HG03159 (cell line): ENCODE measurements at regions not wholly inside any gene's neighbourhood (a gene's known extent, or its start where the extent isn't known, plus 50 kb on each side); places are given as distances from the start of the nearest gene placed in this dataset.
"Not testable (repeated sequence)": the region's sequence is repeated elsewhere in the genome, so short reads cannot be mapped to it uniquely, and the experiment has no call there.

Experiments used
- ATAC-seq: cut with Tn5 transposase; IDR thresholded peaks from one replicate; pipeline ENCODE4 v1.9.1; 2021; ENCODE audit warnings: mild to moderate bottlenecking, moderate library complexity; ENCODE audit not compliant: unreplicated experiment

DNA sequence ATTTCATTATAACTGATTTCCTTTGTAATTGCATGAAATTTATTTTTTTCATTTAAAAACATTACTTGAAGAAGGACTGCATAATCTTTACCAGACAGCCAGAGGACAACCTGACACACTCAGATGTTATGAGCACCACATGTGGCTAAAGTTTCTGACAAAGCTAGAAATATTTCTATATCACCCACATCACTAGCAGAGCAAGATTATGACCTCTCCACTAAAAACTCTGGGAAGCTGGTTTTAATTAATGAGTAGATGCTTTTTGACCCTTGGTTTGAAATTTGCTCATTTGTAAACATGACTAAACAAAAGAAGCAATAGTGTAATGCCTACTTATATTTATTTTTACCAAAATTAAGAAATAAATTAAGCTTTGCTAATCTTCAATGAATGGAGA, 661.5 kb upstream of the EPHA5 start:
- no peak for ATAC-seq

DNA sequence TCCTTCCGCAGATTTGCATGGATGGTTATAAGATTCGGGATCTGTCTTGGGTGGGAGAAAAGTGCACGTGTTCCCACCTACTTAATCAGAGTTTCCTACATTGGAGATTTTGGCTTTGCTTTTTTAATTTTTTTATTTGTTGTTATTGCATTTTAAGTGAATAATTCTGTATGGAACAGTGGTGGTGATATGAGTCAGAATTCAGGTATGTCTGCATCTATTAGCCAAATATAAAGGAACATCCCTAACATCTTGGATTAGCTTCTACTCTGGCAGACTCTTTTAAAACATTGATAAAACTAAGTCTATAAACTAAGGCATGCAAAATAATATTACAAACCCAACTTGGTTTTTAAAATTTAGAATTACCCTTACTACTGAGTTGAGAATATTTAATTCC, 659.8 kb upstream of the EPHA5 start:
- no peak for ATAC-seq

DNA sequence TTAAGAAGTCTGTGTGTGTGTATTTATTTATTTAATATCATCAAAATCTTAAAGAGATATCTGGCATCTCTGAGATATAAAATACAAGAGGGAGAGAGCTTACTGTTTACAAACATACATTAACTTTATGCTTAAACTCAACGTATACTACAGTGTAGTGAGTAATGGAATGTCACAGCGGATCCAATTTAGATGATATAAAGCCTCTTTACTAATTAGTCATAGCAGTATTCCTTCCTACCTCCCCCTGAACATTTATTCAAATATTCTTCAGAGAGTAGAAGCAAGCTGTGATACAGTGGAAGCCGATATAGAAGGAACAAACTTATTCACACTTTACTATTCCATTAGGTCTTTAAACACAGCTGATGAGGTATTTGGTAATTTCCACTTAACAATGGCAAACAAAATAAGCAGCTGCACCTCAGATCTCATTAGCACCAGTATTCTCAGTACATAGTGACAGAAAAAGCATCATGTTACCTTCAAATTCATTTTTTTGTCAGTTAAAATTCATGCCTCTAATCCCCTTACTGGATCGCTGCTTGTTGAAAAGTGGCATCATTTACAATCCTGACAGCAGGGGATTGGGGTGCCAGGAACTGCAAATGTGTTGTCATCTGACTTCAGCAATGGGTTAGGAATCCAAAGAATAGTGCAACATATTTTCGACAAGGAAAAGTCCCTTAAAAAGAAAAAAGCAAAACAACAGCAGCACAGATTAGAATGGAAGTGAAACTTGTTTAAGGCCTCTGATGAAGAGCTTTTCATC, 658.7 kb upstream of the EPHA5 start:
- no peak for ATAC-seq

DNA sequence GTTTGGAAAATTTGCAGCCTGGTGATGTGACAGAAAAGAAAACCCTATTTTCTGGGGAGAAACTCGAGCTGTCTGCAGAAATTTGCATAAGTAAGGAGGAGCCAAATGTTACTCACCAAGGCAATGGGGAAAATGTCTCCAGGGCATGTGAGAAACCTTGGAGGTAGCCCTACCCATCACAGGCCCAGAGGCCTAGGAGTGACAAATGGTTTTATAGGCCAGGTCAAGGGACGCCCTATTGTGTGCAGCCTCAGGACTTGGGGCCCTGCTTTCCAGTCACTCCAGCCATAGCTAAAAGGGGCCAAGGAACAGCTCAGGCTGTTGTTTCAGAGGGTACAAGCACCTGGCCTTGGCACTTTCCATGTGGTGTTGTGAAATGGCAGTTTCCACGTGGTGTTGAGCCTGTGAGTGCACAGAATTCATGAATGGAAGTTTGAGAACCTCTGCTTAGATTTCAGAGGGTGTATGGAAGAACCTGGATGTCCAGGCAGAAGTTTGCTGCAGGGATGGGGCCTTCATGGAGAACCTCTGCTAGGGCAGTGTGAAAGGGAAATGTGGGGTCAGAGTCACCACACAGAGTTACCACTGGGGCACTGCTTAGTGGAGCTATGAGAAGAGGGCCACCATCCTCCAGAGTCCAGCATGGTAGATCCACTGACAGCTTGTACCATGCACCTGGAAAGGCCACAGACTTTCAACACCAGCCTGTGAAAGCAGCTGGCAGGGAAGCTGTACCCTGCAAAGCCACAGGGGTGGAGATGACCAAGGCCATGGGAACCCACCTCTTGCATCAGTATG, 637.6 kb upstream of the EPHA5 start:
- ATAC-seq: no peak

DNA sequence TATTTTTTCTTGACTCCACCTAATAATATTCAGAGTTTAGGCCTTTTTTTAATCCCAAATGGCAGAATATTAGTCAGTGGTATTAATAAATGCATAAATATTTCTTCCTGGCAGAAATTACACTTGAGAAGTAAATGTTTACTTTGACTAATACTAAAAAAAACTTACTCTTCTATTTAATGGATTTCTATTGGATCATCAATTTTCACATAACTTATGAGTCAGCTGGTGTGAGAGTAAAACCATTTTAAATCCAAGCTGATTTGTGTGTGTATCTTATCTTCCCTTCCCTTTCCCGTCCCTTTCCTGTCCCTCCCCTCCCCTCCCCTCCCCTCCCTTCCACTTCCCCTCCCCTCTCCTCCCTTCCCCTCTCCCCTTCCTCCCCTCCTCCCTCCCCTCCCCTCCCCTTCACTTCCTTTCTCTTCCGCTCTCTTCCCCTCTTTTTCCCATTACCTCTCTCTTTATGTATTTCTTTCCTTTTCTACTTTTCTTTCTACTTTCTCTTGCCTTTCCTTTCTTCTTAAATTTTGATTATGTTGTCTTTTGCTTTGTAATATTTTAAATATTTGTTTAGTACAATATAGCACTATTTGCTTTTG, 630.1 kb upstream of the EPHA5 start:
- ATAC-seq: no peak

DNA sequence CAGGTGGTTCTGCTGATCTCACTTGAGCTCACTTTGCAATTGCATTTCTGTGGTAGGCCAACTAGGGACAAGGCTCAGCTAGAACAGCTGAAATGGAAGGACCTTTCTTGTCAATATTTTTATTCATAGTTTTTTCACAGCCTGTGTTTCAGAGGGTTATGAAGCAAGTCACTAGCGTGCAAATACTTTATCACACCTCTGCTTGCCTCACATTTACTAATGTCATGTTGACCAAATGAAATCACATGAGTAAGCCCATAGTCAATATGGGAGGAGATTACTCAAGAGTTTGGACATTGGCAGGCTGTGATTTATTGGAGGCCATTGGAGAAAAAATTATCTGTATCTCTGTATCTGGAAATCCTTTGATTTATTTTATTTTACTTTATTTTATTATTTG, 628.3 kb upstream of the EPHA5 start:
- no peak for ATAC-seq

DNA sequence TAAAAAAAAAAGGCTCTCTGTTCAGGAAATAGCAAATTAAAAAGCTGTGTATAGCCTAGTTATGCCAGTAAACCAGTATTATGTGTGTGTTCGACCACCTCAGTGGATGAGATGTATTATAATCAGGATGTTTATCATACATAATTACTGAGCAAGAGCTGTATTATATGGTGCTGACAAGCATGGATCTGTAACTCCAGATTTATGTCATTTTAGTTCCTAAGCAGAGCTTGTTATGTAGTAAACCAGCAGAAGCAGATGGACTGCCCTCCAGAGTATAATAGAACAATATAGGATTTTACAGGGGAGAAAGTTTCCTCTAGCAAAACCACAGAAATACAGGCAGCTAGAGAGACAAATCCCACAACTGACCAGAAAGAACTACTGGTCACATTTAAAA, 627.4 kb upstream of the EPHA5 start:
- ATAC-seq: no peak

DNA sequence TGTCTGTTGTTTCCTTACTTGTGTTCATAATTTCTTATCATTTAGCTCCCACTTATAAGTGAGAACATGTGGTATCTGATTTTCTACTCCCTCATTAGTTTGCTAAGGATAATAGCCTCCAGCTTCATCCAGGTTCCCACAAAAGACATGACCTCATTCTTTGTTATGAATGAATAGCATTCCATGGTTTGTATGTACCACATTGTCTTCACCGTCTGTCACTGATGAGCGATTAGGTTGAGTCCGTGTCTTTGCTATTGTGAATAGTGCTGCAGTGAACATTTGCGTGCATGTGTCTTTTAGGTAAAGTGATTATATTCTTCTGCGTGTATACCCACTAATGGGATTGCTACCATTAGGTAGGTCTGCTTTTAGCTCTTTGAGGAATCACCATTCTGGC, 624.3 kb upstream of the EPHA5 start:
- no peak for ATAC-seq

DNA sequence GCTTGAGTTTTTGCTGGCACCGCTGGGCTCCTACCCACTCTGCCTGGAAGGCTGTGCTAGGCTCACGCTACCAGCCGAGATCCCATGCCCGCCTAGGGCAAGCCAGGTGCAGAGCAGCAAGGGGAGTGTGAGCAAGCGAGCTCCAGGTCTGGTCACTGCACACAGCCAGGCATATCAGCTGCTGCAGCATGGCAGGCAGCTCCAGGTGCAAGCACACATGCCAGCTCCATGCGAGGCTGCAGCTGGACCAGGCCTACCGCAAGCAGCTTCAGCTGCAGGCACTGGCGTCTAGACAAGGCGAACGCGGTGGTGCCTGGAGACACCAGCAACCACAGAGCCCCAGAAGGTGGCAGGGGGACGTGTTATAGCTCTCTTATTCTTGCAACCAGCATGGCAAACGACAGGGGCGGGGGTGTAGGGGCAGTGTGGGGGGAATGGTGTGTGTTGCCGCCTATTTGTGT, 614.7 kb upstream of the EPHA5 start:
- ATAC-seq: no peak

DNA sequence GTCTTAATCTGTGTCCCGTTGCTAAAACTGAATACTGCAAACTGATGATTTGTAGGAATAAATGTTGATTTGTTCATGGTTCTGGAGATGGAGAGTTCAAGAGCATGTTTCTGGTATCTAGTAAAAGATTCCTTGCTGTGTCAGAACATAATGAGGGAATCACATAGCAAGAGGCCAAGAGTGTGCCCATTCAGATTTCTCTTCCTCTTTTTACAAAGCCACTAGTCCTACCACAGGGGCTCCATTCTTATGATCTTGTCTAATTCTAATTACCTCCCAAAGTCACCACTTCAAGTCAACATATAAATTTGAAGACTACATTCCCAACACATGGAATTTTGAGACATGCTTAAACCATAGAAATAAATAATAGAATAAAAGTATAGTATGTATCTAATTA, 608.8 kb upstream of the EPHA5 start:
- no peak for ATAC-seq

DNA sequence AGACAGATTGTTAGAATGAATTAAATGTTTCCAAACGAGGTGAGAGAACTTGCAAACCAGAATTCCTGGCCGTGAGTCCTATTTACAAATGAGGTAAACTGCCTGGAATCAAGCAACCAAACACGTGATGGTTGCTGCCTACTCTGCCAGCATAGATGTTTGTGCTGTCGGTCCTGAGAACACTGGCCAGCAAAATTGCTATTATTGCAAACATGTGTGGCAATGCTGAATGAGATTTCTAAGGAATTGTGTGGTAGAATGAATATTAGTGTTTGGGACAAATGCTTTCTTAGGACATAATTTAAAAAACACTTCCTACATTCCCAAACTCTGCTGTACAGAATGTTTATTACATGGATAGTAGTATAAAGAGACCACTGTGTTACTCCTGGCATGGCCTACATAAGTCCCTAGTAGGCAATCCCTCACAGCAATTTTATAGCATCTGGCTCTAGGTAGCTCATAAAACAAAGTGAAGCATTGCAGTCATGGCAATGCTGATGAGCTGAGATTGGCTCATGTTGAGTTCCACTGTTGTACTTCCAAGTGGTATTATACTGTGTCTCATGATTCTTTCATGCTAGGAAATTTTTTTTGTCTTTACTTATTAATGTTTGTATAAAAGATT, 605.2 kb upstream of the EPHA5 start:
- no peak for ATAC-seq

DNA sequence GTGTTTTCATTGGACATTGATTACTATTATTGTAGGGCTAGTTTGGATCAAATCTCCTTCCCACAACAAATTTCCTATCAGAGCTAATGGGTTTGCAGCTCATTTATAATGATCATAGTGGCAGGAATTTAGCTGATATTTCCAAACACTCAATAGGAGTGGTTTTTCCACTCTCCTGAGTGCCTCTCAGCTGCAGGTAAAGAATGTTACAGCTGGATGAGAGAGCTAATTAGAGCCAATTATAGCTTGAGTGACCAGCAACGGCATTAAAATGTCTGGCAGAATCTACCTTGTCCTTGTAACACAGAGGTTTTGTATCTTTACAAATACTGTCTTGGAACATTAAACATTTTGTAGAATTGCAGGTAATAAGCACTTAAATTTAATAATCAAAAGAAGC, 602.8 kb upstream of the EPHA5 start:
- ATAC-seq: no peak

DNA sequence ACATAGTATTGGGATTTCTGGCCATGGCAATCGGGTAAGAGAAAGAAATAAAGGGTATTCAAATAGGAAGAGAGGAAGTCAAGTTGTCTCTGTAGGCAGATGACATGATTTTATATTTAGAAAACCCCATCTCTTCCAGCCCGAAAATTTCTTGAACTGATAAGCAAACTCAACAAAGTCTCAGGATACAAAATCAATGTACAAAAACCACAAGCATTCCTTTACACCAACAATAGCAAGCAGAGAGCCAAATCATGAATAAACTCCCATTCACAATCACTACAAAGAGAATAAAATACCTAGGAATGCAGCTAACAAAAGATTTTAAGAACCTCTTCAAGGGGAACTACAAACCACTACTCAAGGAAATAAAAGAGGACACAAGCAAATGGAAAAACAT, 600.1 kb upstream of the EPHA5 start:
- ATAC-seq: not testable (repeated sequence)

DNA sequence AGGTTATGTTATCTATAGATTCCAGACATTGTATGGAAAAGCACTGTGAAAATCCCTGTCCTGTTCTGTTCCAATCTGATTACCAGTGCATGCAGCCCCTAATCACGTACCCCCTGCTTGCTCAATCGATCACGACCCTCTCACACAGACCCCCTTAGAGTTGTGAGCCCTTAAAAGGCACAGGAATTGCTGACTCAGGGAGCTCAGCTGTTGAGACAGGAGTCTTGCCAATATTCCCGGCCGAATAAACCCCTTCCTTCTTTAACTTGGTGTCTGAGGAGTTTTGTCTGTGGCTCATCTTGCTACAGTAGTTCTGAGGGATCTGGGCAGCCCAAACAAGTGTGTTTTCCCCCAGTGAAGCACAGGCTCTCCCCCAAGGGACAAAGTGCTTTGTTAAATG, 596.3 kb upstream of the EPHA5 start:
- ATAC-seq: not testable (repeated sequence)

DNA sequence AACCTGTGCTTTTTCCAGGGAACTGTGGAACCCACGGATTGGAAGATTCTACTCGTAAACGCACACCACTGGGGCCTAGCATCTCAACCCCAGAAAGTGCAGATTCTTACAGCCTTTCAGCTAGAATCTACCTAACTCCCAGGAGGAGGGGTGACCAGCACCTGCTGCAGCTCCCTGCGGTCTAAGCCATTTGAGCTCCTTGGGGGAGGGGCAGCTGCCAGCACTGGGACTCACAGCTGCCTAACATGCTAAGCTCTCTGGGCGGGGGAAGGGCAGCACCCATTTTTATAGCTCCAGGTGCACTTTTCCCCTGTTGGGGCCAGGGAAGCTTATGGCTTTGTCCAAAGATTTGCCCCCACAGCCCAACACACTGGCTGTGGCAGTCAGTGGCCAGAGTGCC, 595.7 kb upstream of the EPHA5 start:
- no peak for ATAC-seq

DNA sequence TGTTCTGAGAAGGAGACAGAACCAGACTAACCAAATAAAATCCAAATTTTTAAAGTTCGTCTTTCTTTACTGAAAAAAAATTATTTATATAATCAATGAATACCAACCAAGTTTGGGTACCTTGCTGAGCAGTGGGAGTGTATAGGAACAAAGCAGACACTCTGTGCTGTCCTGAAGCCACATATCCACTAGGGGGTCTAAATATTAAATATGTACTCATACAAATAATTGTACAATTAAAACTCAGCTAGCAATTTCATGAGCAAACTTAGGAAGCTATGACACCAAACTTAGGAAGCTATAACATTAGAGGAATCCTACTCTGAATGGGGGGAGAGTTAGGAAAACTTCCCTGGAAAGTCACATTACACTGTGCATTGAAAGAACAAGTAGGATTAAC, 582.0 kb upstream of the EPHA5 start:
- no peak for ATAC-seq

DNA sequence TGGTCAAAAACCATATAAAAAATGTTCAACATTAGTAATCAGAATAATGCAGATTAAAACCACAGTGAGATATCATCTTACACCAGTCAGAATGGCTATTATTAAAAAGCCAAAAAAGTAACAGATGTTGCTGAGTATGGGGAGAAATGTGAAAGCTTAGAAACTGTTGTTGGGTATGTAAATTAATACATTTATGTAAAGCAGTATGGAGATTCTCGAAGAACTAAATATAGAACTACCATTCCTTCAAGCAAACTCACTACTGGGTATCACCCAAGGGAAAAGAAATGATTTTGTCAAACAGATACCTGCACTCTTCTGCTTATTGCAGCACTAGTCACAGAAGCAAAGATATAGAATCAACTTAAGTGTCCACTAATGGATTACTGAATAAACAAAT, 576.4 kb upstream of the EPHA5 start:
- ATAC-seq: no peak

DNA sequence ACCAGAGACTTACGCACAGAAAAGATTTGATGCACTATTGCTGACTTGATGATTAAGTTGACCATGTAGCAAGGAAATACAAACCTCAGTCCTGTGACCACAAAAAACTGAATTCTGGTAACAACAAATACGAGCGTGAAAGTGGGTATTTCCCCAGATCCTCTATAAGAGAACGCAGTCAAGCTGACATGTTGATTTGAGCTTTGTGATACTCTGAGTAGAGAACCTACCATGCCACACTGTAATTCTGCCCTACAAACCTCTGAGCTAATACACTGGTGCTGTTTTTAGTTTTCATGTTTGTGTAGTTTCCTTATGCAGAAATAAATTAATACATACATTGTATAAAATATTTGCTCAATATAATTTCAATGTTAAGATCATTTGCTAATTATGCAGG, 565.6 kb upstream of the EPHA5 start:
- no peak for ATAC-seq

DNA sequence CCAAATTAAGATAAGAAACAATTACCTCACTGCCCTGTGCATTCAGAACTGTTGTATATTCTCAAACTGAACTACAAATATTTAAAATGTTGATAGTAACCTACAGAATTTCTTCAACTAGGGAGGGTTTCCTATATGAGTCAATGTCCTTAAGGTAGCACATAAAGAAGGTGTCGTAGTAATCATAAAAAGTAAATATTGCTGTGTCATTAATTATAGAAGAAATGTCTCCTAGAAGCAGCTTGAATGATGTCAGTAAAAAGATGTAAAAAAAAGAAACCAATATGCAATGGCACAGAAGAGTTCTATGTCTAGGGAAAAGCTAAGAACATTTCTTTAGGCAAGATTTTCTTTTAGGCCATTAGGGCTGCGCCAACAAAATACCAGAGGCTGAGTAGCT, 559.6 kb upstream of the EPHA5 start:
- ATAC-seq: no peak

DNA sequence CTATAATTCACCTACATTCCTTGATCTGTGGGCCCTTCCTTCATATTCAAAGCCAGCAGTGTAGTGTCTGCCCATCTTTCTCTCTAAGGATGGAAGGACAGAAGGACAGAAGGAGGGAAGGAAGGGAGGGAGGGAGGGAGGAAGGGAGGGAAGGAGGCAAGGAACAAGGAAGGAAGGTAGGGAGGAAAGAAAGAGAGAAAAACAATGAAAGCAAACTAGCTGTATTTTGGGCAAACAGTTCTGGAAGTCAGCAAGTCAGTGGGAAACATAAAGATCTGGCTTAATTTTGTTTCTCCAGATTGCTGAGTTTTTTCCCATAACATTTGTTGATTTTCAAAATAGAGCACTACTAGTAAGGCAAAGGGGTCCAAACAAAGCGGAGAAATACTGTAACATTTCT, 555.2 kb upstream of the EPHA5 start:
- no peak for ATAC-seq

DNA sequence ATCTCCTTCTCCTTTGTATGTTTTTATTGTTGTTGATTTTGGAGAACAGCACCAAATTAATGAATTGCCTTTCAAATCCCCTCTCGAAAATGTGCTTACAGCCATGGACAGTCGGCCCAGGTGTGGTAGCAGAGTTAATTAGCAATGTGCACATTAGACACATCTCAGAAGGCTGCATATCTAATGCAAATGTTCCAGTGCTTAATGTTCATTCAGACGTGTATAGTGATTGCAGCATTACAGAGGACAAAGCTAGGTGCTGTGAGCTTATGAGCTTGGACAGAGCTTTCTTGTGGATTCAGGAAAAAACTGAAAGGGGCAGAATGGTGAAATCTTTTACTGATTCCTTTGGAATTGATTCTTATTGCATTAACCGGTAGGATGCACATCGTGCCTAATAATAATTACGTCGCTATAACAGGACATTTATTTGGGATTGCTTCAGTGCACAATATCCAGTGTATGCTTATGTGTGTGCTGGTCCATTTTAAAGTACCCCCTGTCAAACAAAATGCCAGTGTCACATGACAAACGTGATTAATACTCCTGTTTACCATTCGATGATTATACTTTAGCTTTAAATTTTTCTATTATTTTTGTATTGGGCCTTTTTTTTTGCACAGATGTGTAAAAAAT, 552.9 kb upstream of the EPHA5 start:
- ATAC-seq: no peak
